GM12873 (cell line): ENCODE measurements at regions not wholly inside any gene's neighbourhood (a gene's known extent, or its start where the extent isn't known, plus 50 kb on each side); places are given as distances from the start of the nearest gene placed in this dataset.

Source experiments
- CTCF ChIP-seq: IDR thresholded peaks from 2 replicates; pipeline ENCODE4 v1.5.1; 2012; ENCODE audit warnings: low read depth, mild to moderate bottlenecking, moderate library complexity, low read length, control low read depth; ENCODE audit not compliant: insufficient read depth; ENCODE audit errors: missing control alignments

GRCh38 chr17:65385726-65386125, 175.7 kb downstream of the AXIN2 start:
- TF ChIP-seq CTCF = no peak

- no peak for TF ChIP-seq CTCF
Measured at GRCh38 chr17:65385071-65385470, 176.4 kb downstream of the AXIN2 start.

- TF ChIP-seq CTCF = no peak
Measured at GRCh38 chr17:65381152-65381551, 180.3 kb downstream of the AXIN2 start.

GRCh38 chr17:65374966-65375365, 186.5 kb downstream of the AXIN2 start:
- no peak for TF ChIP-seq CTCF

- no peak for TF ChIP-seq CTCF
Measured at GRCh38 chr17:65371702-65372101, 189.7 kb downstream of the AXIN2 start.

GRCh38 chr17:65370669-65371131, 190.7 kb downstream of the AXIN2 start:
- TF ChIP-seq CTCF = no peak

- TF ChIP-seq CTCF = no peak
Measured at GRCh38 chr17:65368341-65368740, 193.1 kb downstream of the AXIN2 start.

GRCh38 chr17:65366102-65366844, 195.2 kb downstream of the AXIN2 start:
- TF ChIP-seq CTCF = no peak
